H9 (cell line): ENCODE measurements at regions not wholly inside any gene's neighbourhood (a gene's known extent, or its start where the extent isn't known, plus 50 kb on each side); places are given as distances from the start of the nearest gene placed in this dataset.

Experiments
- DNase-seq: peaks from one replicate; pipeline ENCODE4 v3.0.0-alpha.2; 2017
- H2AFZ ChIP-seq: one replicate; pipeline ENCODE4 v1.6.1; 2013; ENCODE audit warnings: mild to moderate bottlenecking, low read length, control low read depth, moderate library complexity
- H2AK5ac ChIP-seq: 2 replicates; pipeline ENCODE4 v1.6.1; 2013; ENCODE audit warnings: low read length, control low read depth, mixed read lengths; ENCODE audit not compliant: insufficient read length
- H2BK120ac ChIP-seq: one replicate; pipeline ENCODE4 v1.6.1; 2013; ENCODE audit warnings: low read depth, mild to moderate bottlenecking, low read length, control low read depth, inconsistent platforms; ENCODE audit not compliant: poor library complexity, severe bottlenecking
- H2BK12ac ChIP-seq: 2 replicates; pipeline ENCODE4 v1.6.1; 2013; ENCODE audit warnings: low read length, control low read depth, mixed read lengths, low read depth; ENCODE audit not compliant: insufficient read length
- H2BK15ac ChIP-seq: 2 replicates; pipeline ENCODE4 v1.6.1; 2013; ENCODE audit warnings: low read depth, low read length, control low read depth
- H2BK20ac ChIP-seq: one replicate; pipeline ENCODE4 v1.6.1; 2013; ENCODE audit warnings: low read depth, mild to moderate bottlenecking, low read length, control low read depth, inconsistent platforms; ENCODE audit not compliant: poor library complexity, severe bottlenecking
- H2BK5ac ChIP-seq: 2 replicates; pipeline ENCODE4 v1.6.1; 2013; ENCODE audit warnings: low read length, control low read depth, mixed read lengths; ENCODE audit not compliant: insufficient read length
- H3K14ac ChIP-seq: 2 replicates; pipeline ENCODE4 v1.6.1; 2013; ENCODE audit warnings: low read length, control low read depth; ENCODE audit not compliant: insufficient read depth
- H3K18ac ChIP-seq: 2 replicates; pipeline ENCODE4 v1.6.1; 2013; ENCODE audit warnings: low read depth, mild to moderate bottlenecking, mixed read lengths, low read length, control low read depth; ENCODE audit not compliant: insufficient read length
- H3K23ac ChIP-seq: 2 replicates; pipeline ENCODE4 v1.6.1; 2013; ENCODE audit warnings: low read length, control low read depth, mixed read lengths, low read depth; ENCODE audit not compliant: insufficient read length
- H3K23me2 ChIP-seq: 2 replicates; pipeline ENCODE4 v1.6.1; 2013; ENCODE audit warnings: low read depth, mild to moderate bottlenecking, mixed read lengths, low read length, control low read depth; ENCODE audit not compliant: insufficient read length, poor library complexity, severe bottlenecking
- H3K27ac ChIP-seq: 2 replicates; pipeline ENCODE4 v1.5.1; 2013; ENCODE audit warnings: low read length, control low read depth, mixed read lengths, low read depth; ENCODE audit not compliant: insufficient read length
- H3K27me3 ChIP-seq: 2 replicates; pipeline ENCODE4 v1.6.1; 2013; ENCODE audit warnings: low read length, control low read depth, inconsistent platforms; ENCODE audit not compliant: insufficient read depth
- H3K4ac ChIP-seq: 2 replicates; pipeline ENCODE4 v1.6.1; 2013; ENCODE audit warnings: low read depth, mild to moderate bottlenecking, control low read depth, inconsistent platforms, low read length, moderate library complexity
- H3K4me1 ChIP-seq: 2 replicates; pipeline ENCODE4 v1.6.1; 2013; ENCODE audit warnings: low read length, control low read depth, inconsistent platforms; ENCODE audit not compliant: insufficient read depth
- H3K4me2 ChIP-seq: 2 replicates; pipeline ENCODE4 v1.6.1; 2013; ENCODE audit warnings: low read length, control low read depth, mixed read lengths; ENCODE audit not compliant: insufficient read length, insufficient read depth
- H3K56ac ChIP-seq: 2 replicates; pipeline ENCODE4 v1.6.1; 2013; ENCODE audit warnings: low read depth, mild to moderate bottlenecking, mixed read lengths, low read length, control low read depth; ENCODE audit not compliant: insufficient read length
- H3K79me1 ChIP-seq: 2 replicates; pipeline ENCODE4 v1.6.1; 2013; ENCODE audit warnings: low read depth, mild to moderate bottlenecking, moderate library complexity, low read length, control low read depth, inconsistent platforms; ENCODE audit not compliant: insufficient read depth, poor library complexity, severe bottlenecking
- H3K79me2 ChIP-seq: 2 replicates; pipeline ENCODE4 v1.6.1; 2013; ENCODE audit warnings: low read length, control low read depth, inconsistent platforms; ENCODE audit not compliant: insufficient read depth
- H3K9ac ChIP-seq: 2 replicates; pipeline ENCODE4 v1.6.1; 2013; ENCODE audit warnings: low read length, control low read depth, mixed read lengths; ENCODE audit not compliant: insufficient read length; ENCODE audit errors: extremely low read depth
- H3K9me3 ChIP-seq: one replicate; pipeline ENCODE4 v1.6.1; 2013; ENCODE audit warnings: low read depth, low read length, inconsistent platforms; ENCODE audit not compliant: control insufficient read depth
- H3T11ph ChIP-seq: one replicate; pipeline ENCODE4 v1.6.1; 2013; ENCODE audit warnings: mild to moderate bottlenecking, low read length, control low read depth, inconsistent platforms
- H4K20me1 ChIP-seq: one replicate; pipeline ENCODE4 v1.6.1; 2013; ENCODE audit not compliant: control insufficient read depth, insufficient read length, insufficient read depth
- H4K5ac ChIP-seq: 2 replicates; pipeline ENCODE4 v1.6.1; 2013; ENCODE audit warnings: low read depth, mild to moderate bottlenecking, mixed read lengths, low read length, control low read depth; ENCODE audit not compliant: insufficient read length
- H4K8ac ChIP-seq: replicated peaks from 2 replicates; pipeline ENCODE4 v1.6.1; 2013; ENCODE audit warnings: low read length, control low read depth, mixed read lengths, low read depth; ENCODE audit not compliant: insufficient read length
- H4K91ac ChIP-seq: 2 replicates; pipeline ENCODE4 v1.6.1; 2013; ENCODE audit warnings: low read depth, mild to moderate bottlenecking, moderate library complexity, mixed read lengths, low read length, control low read depth; ENCODE audit not compliant: insufficient read length
- H3K27ac Mint-ChIP-seq, 3 experiments: 2 replicates in 2 of 3; 3 replicates in 1 of 3; pipeline ENCODE4 v1.8.0; 2020 to 2021; ENCODE audit warnings: mixed read lengths in 3 of 3, mild to moderate bottlenecking in 1 of 3, moderate library complexity in 1 of 3
- H3K27me3 Mint-ChIP-seq: 2 replicates; pipeline ENCODE4 v1.8.0; 2021; ENCODE audit warnings: low read depth, mild to moderate bottlenecking, moderate library complexity, mixed read lengths
- H3K36me3 Mint-ChIP-seq, 3 experiments: 2 replicates in 2 of 3; 3 replicates in 1 of 3; pipeline ENCODE4 v1.8.0; 2020 to 2021; ENCODE audit warnings: low read depth in 3 of 3, mixed read lengths in 3 of 3; ENCODE audit not compliant: insufficient read depth in 1 of 3
- H3K4me1 Mint-ChIP-seq, 2 experiments: 2 replicates each; pipeline ENCODE4 v1.8.0; 2020; ENCODE audit warnings: mixed read lengths in 2 of 2
- H3K4me3 Mint-ChIP-seq, 2 experiments: 2 replicates in 1 of 2; 3 replicates in 1 of 2; pipeline ENCODE4 v1.8.0; 2020 to 2021; ENCODE audit warnings: mild to moderate bottlenecking in 2 of 2, mixed read lengths in 2 of 2, moderate library complexity in 1 of 2
- H3K9me3 Mint-ChIP-seq, 2 experiments: 2 replicates in 1 of 2; 3 replicates in 1 of 2; pipeline ENCODE4 v1.8.0; 2020; ENCODE audit warnings: mild to moderate bottlenecking in 2 of 2, mixed read lengths in 2 of 2, moderate library complexity in 1 of 2
- WGBS: extraction: QIAGEN DNeasy Blood & Tissue Kit; methylation state at CpG from one replicate; pipeline ENCODE4 v1.1.7; 2013; ENCODE audit warnings: missing lambda C conversion rate, low lambda C conversion rate, mixed read lengths; ENCODE audit not compliant: insufficient read length; ENCODE audit errors: extremely low coverage; 5-methylcytosine and 5-hydroxymethylcytosine counted together
- TF ChIP-seq, protein P1 (sequence below): fragments of 200-600 bp; sonication (generic); conservative IDR thresholded peaks from 3 replicates; pipeline ENCODE4 v1.8.0; 2021; ENCODE audit warnings: antibody characterized with exemption, mild to moderate bottlenecking

DNA sequence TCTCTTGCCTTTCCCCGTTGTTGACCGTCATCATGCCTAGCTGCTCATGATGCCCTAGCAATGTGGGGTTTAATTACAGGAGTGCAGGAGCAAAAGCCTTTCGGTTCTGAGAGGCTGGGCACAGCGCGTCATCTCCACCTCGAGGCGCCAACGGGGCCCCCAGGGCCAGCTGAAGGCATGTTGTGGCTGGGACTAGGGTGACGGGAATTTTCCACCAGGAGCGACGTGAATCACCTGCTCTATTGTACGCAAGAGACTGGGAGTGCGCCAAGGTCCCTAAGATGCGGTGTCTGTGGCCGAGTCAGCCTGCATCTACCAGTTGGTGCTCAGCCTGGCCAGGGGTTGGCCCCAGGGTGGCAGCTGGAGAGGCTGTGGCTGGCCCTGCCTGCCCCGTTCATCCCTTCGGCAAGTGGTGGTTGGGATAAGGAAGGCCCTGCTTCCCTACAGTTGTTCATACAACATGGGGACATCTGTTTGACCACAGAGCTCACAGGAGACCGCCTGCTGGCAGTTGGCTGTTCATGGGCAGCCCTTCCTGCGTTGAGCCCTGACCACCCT lies 1175.6 kb downstream of the BRD1 start:
- Histone ChIP-seq H3K23ac (no peak overlapping the region), H3K9ac (no peak overlapping the region), H3K79me2 (no peaks in the 10 kb centered on the region), H3K79me1 (no peaks in the 10 kb centered on the region), H2BK120ac (no peak overlapping the region), H4K5ac (no peak overlapping the region), H3K56ac (no peak overlapping the region), H2BK12ac (no peak overlapping the region), H3K23me2 (no peaks in the 10 kb centered on the region), H4K91ac (no peak overlapping the region), H3K27ac (no peak overlapping the region), H4K8ac (no peak overlapping the region), H3K4ac (no peak overlapping the region), H2AFZ (no peak overlapping the region), H3K9me3 (no peaks in the 10 kb centered on the region), H3K14ac (no peak overlapping the region; the same call in 1 of the 2 replicates), H2BK20ac (no peak overlapping the region), H3K4me2 (no peak overlapping the region), H2AK5ac (no peak overlapping the region), H4K20me1 (no peaks in the 10 kb centered on the region), H2BK15ac (no peak overlapping the region), H3K4me1 (no peaks in the 10 kb centered on the region), H3T11ph (no peak overlapping the region), H3K18ac (no peak overlapping the region), H2BK5ac (no peak overlapping the region), H3K27me3 (no peaks in the 10 kb centered on the region)
- H3K4me1 Mint-ChIP-seq, result 0 out of 4 replicates have a peak, but pooled peaks cover 0 to 7% of the 10 kb centered on the region in 2 experiments
- WGBS, result no CpG with 5 or more reads among the region's 19 CpGs
- H3K4me3 Mint-ChIP-seq, result no peak overlapping the region
- H3K27ac Mint-ChIP-seq, result peak overlapping the region in 1 of 3 experiments; percentile 40; a peak in 1 of 7 replicates
- no peaks in the 10 kb centered on the region for H3K27me3 Mint-ChIP-seq
- no peak for DNase-seq
- H3K36me3 Mint-ChIP-seq, result peaks cover 2 to 13% (median 11%) of the 10 kb centered on the region in 3 experiments; a peak in 6 of 7 replicates
- TF ChIP-seq, protein P1, sequence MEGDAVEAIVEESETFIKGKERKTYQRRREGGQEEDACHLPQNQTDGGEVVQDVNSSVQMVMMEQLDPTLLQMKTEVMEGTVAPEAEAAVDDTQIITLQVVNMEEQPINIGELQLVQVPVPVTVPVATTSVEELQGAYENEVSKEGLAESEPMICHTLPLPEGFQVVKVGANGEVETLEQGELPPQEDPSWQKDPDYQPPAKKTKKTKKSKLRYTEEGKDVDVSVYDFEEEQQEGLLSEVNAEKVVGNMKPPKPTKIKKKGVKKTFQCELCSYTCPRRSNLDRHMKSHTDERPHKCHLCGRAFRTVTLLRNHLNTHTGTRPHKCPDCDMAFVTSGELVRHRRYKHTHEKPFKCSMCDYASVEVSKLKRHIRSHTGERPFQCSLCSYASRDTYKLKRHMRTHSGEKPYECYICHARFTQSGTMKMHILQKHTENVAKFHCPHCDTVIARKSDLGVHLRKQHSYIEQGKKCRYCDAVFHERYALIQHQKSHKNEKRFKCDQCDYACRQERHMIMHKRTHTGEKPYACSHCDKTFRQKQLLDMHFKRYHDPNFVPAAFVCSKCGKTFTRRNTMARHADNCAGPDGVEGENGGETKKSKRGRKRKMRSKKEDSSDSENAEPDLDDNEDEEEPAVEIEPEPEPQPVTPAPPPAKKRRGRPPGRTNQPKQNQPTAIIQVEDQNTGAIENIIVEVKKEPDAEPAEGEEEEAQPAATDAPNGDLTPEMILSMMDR, result no peak
- H3K9me3 Mint-ChIP-seq, result peaks cover 0 to 2% of the 10 kb centered on the region in 2 experiments; a peak in 2 of 5 replicates
